MM.1S (cell line): ENCODE measurements at regions not wholly inside any gene's neighbourhood (a gene's known extent, or its start where the extent isn't known, plus 50 kb on each side); places are given as distances from the start of the nearest gene placed in this dataset.

ENCODE experiments used
- EZH2 ChIP-seq: fragments of 300-600 bp; sonication (generic); optimal IDR thresholded peaks from 2 replicates; pipeline ENCODE3; 2017; ENCODE audit warnings: low read depth, mild to moderate bottlenecking, antibody characterized with exemption, low read length, mixed read lengths
- EZH2phosphoT487 ChIP-seq: fragments of 300-600 bp; sonication (generic); IDR thresholded peaks from 2 replicates; pipeline ENCODE4 v1.6.1; 2018; ENCODE audit warnings: antibody characterized with exemption, low read length
- TF ChIP-seq, protein P1 (sequence below): fragments of 300-600 bp; sonication (generic); IDR thresholded peaks from 2 replicates; pipeline ENCODE4 v1.5.1; 2016; ENCODE audit warnings: antibody characterized with exemption, low read length, mixed read lengths

DNA sequence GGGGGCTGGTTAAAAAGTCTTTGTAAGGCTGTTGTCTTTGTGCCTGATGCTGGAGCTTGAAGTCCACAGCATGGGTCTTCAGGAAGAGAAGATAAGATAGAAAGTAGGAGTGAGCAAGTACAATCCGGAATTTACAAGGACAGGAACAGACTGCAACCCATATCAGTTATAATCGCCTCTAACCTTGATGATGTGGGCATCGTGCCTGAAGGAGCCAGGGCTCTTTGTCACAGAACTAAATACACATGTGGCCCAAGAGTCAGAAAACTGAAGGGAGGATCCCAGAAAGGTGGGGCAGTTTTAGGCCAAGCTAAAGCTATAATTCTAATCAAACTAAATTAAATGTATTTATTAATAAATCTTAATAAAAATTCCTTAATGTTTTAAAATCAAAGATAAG is 132.2 kb downstream of the TMCO5A start:
- TF ChIP-seq, protein P1, sequence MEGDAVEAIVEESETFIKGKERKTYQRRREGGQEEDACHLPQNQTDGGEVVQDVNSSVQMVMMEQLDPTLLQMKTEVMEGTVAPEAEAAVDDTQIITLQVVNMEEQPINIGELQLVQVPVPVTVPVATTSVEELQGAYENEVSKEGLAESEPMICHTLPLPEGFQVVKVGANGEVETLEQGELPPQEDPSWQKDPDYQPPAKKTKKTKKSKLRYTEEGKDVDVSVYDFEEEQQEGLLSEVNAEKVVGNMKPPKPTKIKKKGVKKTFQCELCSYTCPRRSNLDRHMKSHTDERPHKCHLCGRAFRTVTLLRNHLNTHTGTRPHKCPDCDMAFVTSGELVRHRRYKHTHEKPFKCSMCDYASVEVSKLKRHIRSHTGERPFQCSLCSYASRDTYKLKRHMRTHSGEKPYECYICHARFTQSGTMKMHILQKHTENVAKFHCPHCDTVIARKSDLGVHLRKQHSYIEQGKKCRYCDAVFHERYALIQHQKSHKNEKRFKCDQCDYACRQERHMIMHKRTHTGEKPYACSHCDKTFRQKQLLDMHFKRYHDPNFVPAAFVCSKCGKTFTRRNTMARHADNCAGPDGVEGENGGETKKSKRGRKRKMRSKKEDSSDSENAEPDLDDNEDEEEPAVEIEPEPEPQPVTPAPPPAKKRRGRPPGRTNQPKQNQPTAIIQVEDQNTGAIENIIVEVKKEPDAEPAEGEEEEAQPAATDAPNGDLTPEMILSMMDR: no peak
- TF ChIP-seq EZH2: no peak
- TF ChIP-seq EZH2phosphoT487: no peak
